Brain microvascular endothelial cell (primary cell): ENCODE measurements at regions not wholly inside any gene's neighbourhood (a gene's known extent, or its start where the extent isn't known, plus 50 kb on each side); places are given as distances from the start of the nearest gene placed in this dataset.
"Not testable (repeated sequence)": the region's sequence is repeated elsewhere in the genome, so short reads cannot be mapped to it uniquely, and the experiment has no call there.

ENCODE experiments used
- DNase-seq: peaks from one replicate; pipeline ENCODE4 v3.0.0-alpha.2; 2020
- H3K27ac ChIP-seq: fragments of 250-450 bp; sonication (Bioruptor Pico); 2 replicates; pipeline ENCODE4 v1.5.1; 2020; ENCODE audit warnings: mild to moderate bottlenecking, moderate library complexity
- H3K27me3 ChIP-seq: fragments of 250-450 bp; sonication (Bioruptor Pico); replicated peaks from 2 replicates; pipeline ENCODE4 v1.5.1; 2020; ENCODE audit warnings: mild to moderate bottlenecking
- H3K36me3 ChIP-seq: fragments of 250-450 bp; sonication (Bioruptor Pico); replicated peaks from 2 replicates; pipeline ENCODE4 v1.5.1; 2020; ENCODE audit warnings: mild to moderate bottlenecking
- H3K4me3 ChIP-seq: 2 replicates; pipeline ENCODE4 v1.5.1; 2011; ENCODE audit warnings: low read depth, mild to moderate bottlenecking, control low read depth, low read length, moderate library complexity
- in situ Hi-C: cut with HindIII; loops from 2 replicates; pipeline ENCODE4 v1.10.0; 2017; ENCODE audit warnings: low sequenced_read_pairs, low pct_ligation_motif_present
- TF ChIP-seq, protein P1 (sequence below): IDR thresholded peaks from 2 replicates; pipeline ENCODE4 v1.5.1; 2011; ENCODE audit warnings: low read depth, mild to moderate bottlenecking, moderate library complexity, low read length, control low read depth, inconsistent platforms; ENCODE audit errors: missing control alignments

DNA sequence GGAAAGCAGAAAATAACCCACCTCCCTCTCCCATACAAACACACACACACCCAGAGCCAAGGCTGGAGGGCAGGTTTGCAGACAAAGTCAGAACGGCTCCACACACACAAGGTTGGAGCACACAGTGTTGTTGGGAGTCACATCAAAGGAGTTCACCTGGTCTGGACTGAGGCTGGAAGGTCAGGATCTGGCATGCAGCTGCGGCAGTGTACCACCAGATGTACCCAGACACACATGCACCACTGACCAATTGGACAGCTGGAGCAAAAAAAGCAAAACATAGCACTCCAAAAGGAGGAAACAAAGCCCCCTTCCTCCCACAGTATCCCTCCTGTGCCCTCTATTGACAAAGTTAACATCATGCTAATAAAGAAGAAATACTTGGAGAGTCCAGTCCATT, 94.6 kb upstream of the KIF2A start:
- Histone ChIP-seq H3K4me3 (no peak overlapping the region), H3K27ac (no peak overlapping the region), H3K27me3 (no peaks in the 10 kb centered on the region), H3K36me3 (no peaks in the 10 kb centered on the region)
- DNase-seq: no peak
- TF ChIP-seq, protein P1, sequence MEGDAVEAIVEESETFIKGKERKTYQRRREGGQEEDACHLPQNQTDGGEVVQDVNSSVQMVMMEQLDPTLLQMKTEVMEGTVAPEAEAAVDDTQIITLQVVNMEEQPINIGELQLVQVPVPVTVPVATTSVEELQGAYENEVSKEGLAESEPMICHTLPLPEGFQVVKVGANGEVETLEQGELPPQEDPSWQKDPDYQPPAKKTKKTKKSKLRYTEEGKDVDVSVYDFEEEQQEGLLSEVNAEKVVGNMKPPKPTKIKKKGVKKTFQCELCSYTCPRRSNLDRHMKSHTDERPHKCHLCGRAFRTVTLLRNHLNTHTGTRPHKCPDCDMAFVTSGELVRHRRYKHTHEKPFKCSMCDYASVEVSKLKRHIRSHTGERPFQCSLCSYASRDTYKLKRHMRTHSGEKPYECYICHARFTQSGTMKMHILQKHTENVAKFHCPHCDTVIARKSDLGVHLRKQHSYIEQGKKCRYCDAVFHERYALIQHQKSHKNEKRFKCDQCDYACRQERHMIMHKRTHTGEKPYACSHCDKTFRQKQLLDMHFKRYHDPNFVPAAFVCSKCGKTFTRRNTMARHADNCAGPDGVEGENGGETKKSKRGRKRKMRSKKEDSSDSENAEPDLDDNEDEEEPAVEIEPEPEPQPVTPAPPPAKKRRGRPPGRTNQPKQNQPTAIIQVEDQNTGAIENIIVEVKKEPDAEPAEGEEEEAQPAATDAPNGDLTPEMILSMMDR: no peak
- in situ Hi-C loops: no loop called here

DNA sequence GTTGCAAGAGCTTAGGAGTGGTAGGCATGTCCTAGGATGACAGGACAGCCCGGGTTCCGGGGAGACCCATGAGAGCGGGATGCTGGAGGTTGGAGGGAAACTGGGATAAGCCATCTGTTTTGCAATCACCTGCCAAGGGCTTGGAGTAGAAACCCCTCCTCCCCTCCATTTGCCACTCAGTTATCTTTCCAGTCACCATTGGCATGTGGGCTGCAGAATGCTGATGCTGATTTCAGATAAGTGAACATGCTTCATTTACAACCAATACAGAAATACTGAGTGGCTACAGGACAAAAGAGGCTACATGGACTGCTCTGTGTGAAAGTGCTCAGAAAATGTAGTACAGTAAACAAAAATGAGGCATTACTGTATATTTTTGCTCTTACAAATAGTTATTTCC, 93.4 kb upstream of the KIF2A start:
- no peaks in the 10 kb centered on the region for H3K36me3 ChIP-seq
- H3K27ac ChIP-seq: no peak overlapping the region
- TF ChIP-seq, protein P1: no peak
- no peaks in the 10 kb centered on the region for H3K27me3 ChIP-seq
- no peak overlapping the region for H3K4me3 ChIP-seq
- in situ Hi-C loops: no loop called here
- DNase-seq: no peak

DNA sequence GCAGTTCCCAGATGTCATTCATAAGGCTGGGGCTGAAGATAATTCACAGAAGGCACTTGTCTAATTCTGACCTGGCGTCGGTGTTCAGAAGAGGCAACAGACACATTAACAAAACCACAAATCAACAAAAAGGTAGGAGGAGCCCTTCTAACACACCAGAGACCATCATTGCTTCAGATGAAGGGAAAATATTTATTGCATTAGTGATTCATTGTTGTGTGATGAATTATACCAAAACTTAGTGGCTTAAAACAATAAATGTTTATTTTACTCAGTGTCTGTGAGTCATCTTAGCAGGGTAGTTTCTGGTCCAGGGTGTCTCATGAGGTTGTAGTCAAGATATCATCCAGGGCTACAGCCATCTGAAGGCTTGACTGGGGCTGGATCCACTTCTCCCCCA, 91.3 kb upstream of the KIF2A start:
- peak; percentile 4 for DNase-seq
- H3K27ac ChIP-seq: no peak overlapping the region
- no peaks in the 10 kb centered on the region for H3K27me3 ChIP-seq
- no peak overlapping the region for H3K4me3 ChIP-seq
- in situ Hi-C loops: no loop called here
- TF ChIP-seq, protein P1: no peak
- no peaks in the 10 kb centered on the region for H3K36me3 ChIP-seq

DNA sequence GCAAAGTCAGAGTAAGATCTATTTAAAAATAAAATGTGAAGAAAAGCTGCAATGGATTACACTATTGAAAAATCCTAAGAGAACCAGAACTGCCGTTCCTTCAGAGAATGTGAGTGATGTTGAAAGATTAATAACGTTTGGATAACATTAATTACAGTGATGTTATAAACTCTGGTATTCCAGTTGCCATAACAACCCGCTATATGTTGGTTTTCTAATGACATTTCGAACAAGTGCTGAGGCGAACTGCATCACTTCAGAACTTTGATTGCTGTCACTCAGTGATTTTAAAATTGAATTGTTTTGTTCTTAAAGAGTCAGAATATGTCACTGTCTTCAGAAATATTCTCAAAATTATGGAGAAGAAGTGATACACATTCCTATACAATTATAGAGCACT, 89.4 kb upstream of the KIF2A start:
- H3K4me3 ChIP-seq, H3K27me3 ChIP-seq, in situ Hi-C loops, H3K36me3 ChIP-seq, H3K27ac ChIP-seq, DNase-seq: not testable (repeated sequence)

DNA sequence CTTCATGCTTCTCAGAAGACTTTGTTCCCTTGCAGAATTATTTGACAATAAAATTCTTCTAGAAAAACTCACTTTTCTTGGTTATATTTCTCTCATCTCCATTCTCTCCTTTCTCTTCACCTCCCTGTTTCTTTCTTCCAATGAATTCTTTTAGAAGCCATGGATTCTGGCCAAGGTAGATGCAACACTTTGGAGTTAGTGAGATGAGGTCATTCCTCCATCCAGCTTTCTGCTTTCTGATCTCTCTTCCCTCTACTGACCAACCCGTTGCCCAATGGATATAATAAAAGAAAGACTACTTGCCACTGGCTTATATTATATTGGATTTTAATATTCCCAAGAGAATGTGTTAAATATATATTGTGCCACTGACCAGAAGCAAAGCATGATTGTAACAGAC, 88.9 kb upstream of the KIF2A start:
- DNase-seq, H3K4me3 ChIP-seq, H3K27me3 ChIP-seq, in situ Hi-C loops, H3K36me3 ChIP-seq, H3K27ac ChIP-seq: not testable (repeated sequence)

DNA sequence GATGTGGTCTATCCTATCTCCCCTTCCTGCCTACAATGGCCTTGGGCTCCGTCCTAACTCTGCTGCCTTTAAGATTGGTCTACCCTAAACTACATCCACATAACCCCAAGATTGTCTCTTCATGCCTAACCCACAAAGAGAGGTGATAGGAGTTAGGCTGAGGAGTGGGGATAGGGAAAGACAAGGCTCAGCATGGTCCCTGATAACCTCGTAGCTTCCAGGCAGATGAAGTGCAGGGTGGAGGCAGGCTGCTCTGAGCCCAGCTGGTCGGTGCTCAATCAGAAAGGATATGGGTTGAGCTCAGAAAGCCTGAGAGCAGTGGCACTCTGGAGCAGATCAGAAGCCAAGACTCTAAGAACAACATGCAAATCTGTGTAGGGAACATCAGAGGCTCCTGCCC, 87.1 kb upstream of the KIF2A start:
- in situ Hi-C loops: not testable (repeated sequence)

DNA sequence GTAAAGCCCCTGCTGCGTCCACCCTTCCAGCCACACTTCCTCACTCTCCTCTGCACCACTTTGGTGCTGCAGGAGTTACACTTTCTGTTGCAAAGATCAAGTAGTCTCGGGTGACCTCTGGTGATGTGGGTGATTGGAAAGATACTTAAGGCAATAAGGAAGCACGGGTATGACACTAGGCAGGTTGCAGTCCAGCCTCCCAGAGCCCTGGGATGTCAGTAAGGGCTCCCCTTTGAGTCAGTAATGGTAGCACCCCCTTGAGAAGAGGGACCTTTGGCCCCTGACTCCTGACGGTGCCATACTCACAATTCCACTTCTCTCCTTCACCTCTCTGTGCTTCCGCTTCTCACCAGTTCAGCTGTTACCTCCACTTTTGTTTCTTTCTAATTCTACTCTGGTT, 84.1 kb upstream of the KIF2A start:
- H3K27me3 ChIP-seq, in situ Hi-C loops, H3K4me3 ChIP-seq, DNase-seq, H3K27ac ChIP-seq, H3K36me3 ChIP-seq: not testable (repeated sequence)

More for the DNA sequence above, 87.1 kb upstream of the KIF2A start:
- H3K27ac ChIP-seq, DNase-seq, H3K27me3 ChIP-seq, H3K4me3 ChIP-seq, H3K36me3 ChIP-seq: not testable (repeated sequence)

DNA sequence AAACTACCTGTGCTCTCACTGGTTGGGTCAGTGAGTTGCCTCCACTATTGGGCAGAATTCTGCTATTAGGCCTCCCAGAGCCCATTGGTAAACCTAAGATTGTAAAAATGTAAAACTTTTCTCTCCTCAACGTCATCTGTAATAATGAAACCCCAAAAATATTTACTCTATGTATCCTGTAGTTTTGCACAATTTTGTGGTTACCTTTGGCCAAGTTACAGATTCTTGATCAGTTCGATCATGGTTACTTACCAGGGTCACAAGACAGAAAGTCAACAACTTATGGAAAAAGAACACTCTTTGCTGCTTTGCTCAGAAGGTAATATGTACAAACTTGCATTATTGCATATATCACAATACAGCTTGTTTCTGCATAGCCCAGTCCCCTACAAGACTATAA, 83.7 kb upstream of the KIF2A start:
- DNase-seq: peak; percentile 46
- H3K27me3 ChIP-seq, H3K36me3 ChIP-seq, H3K27ac ChIP-seq, in situ Hi-C loops, H3K4me3 ChIP-seq: not testable (repeated sequence)

DNA sequence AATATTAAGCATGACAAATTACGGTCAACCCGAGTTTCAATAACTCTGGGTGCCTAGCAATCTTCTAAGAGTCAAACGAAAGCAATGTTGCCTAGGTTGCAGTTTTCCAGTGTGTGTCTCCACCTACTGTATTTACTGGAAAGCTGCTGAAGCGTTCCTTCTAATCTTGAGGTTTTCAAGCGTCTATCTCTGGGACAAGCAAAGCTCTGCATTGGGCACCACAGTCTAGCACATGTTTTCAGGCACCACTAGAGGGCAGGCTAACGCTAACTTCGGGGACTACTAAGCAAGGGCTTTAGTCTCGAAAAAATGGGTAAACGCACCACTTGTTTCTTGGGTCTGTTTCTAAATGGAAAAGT, 82.7 kb upstream of the KIF2A start:
- TF ChIP-seq, protein P1: peak; percentile 49
- H3K36me3 ChIP-seq, H3K4me3 ChIP-seq, in situ Hi-C loops, H3K27me3 ChIP-seq: not testable (repeated sequence)
- H3K27ac ChIP-seq: peak overlapping the region; percentile 57
- peak; percentile 93 for DNase-seq
